ENCODE measurements at regions not wholly inside any gene's neighbourhood (a gene's known extent, or its start where the extent isn't known, plus 50 kb on each side); places are given as distances from the start of the nearest gene placed in this dataset.

GRCh38 chr11:112785149-112785548, 176.1 kb upstream of the NCAM1 start:
- TF ChIP-seq FOSL2 (CRISPR knock-in tag; IDR thresholded peaks at IDR 0.05), result 0 out of 2 replicates have a peak, but pooled peaks have one; percentile 25
- no peak for TF ChIP-seq ZNF850 (CRISPR knock-in tag; conservative IDR thresholded peaks at IDR 0.05)
- no peak for TF ChIP-seq ZNF782 (CRISPR knock-in tag; IDR thresholded peaks at IDR 0.05; ENCODE audit: borderline replicate concordance)
- in situ Hi-C loops (cut with HindIII; ENCODE audit: extremely low pct_ligation_motif_present, low pct_unique_long_range_greater_than_20kb), result no loop called here
- ChIA-PET CTCF (ENCODE audit: low intra/inter-chr PET ratio, low total read pairs) (no interaction called here), POLR2A (no interaction called here)
- 8% methylated on average over 6 of the region's 7 CpGs for WGBS (ENCODE audit: low lambda C conversion rate)
- no peak for FAIRE-seq
- H3K36me3 ChIP-seq (replicated peaks in 1 of 2; ENCODE audit: control insufficient read depth in 1 of 2, insufficient read depth in 2 of 2, low read length in 2 of 2), result no peaks in the 10 kb centered on the region
- no peak overlapping the region for H3K27ac ChIP-seq (ENCODE audit: extremely low read length, insufficient read depth, low read length)
- no peaks in the 10 kb centered on the region for H3K9me3 ChIP-seq (ENCODE audit: low read length)
- ATAC-seq, result no peak
- H3K4me1 ChIP-seq (ENCODE audit: insufficient read depth, low read length), result no peaks in the 10 kb centered on the region
- no TSS peak for BruUV-seq (replicated peaks)
- no peaks in the 10 kb centered on the region for H3K79me2 ChIP-seq (ENCODE audit: insufficient read depth, low read length)
- no peak overlapping the region for H3K9ac ChIP-seq (ENCODE audit: insufficient read depth, low read depth, low read length)
- H2AFZ ChIP-seq (ENCODE audit: low read length), result no peak overlapping the region
- H3K4me3 ChIP-seq (replicated peaks in 1 of 3; ENCODE audit: insufficient read depth in 1 of 3, low read depth in 2 of 3, low read length in 3 of 3), result no peak overlapping the region
- intact Hi-C loops (cut with micrococcal nuclease; ENCODE audit: unreplicated experiment), result no loop called here
- H3K4me2 ChIP-seq (ENCODE audit: low read depth, low read length), result no peak overlapping the region
- DNase-seq (ENCODE audit: low spot score), result no peak
- H4K20me1 ChIP-seq (ENCODE audit: insufficient read depth, low read length), result no peaks in the 10 kb centered on the region
- peaks cover 2 to 12% of the 10 kb centered on the region in 2 experiments; a peak in 4 of 5 replicates for H3K27me3 ChIP-seq (ENCODE audit: control insufficient read depth in 1 of 2, insufficient read depth in 2 of 2, low read length in 2 of 2)

GRCh38 chr11:112785719-112786118, 175.5 kb upstream of the NCAM1 start:
- POLR2A ChIA-PET, result no interaction called here
- ATAC-seq (no peak), DNase-seq (ENCODE audit: low spot score) (no peak), FAIRE-seq (no peak)
- H3K4me2 ChIP-seq (ENCODE audit: low read depth, low read length), result no peak overlapping the region
- H3K79me2 ChIP-seq (ENCODE audit: insufficient read depth, low read length), result no peaks in the 10 kb centered on the region
- H3K9ac ChIP-seq (ENCODE audit: insufficient read depth, low read depth, low read length), result no peak overlapping the region
- peaks cover 2 to 9% of the 10 kb centered on the region in 2 experiments for H3K27me3 ChIP-seq (ENCODE audit: control insufficient read depth in 1 of 2, insufficient read depth in 2 of 2, low read length in 2 of 2)
- no peaks in the 10 kb centered on the region for H3K4me1 ChIP-seq (ENCODE audit: insufficient read depth, low read length)
- no peak overlapping the region for H3K27ac ChIP-seq (ENCODE audit: extremely low read length, insufficient read depth, low read length)
- no peak overlapping the region for H2AFZ ChIP-seq (ENCODE audit: low read length)
- no peaks in the 10 kb centered on the region for H3K36me3 ChIP-seq (replicated peaks in 1 of 2; ENCODE audit: control insufficient read depth in 1 of 2, insufficient read depth in 2 of 2, low read length in 2 of 2)
- intact Hi-C loops (cut with micrococcal nuclease; ENCODE audit: unreplicated experiment), result no loop called here
- no peak overlapping the region for H3K4me3 ChIP-seq (replicated peaks in 1 of 3; ENCODE audit: insufficient read depth in 1 of 3, low read depth in 2 of 3, low read length in 3 of 3)
- WGBS (ENCODE audit: low lambda C conversion rate), result 8% methylated on average over 3 of the region's 3 CpGs
- CTCF ChIA-PET (ENCODE audit: low intra/inter-chr PET ratio, low total read pairs), result no interaction called here
- H4K20me1 ChIP-seq (ENCODE audit: insufficient read depth, low read length), result no peaks in the 10 kb centered on the region
- in situ Hi-C loops (cut with HindIII; ENCODE audit: extremely low pct_ligation_motif_present, low pct_unique_long_range_greater_than_20kb), result no loop called here
- BruUV-seq (replicated peaks), result no TSS peak
- no peaks in the 10 kb centered on the region for H3K9me3 ChIP-seq (ENCODE audit: low read length)
- TF ChIP-seq NKX3-1 (CRISPR knock-in tag; IDR thresholded peaks at IDR 0.05), result no peak
- TF ChIP-seq ZNF224 (CRISPR knock-in tag; IDR thresholded peaks at IDR 0.05), result no peak
- TF ChIP-seq MBNL3 (CRISPR knock-in tag; conservative IDR thresholded peaks at IDR 0.05), result no peak
- TF ChIP-seq ZNF207 (IDR thresholded peaks at IDR 0.05; ENCODE audit: borderline replicate concordance), result no peak
- TF ChIP-seq HNRNPK (IDR thresholded peaks at IDR 0.05; ENCODE audit: low read depth, low read length, poor library complexity, severe bottlenecking), result no peak
- TF ChIP-seq SOX5 (CRISPR knock-in tag; IDR thresholded peaks at IDR 0.05; ENCODE audit: borderline replicate concordance), result no peak
- TF ChIP-seq ZNF83 (CRISPR knock-in tag; IDR thresholded peaks at IDR 0.05; ENCODE audit: borderline replicate concordance), result no peak
- no peak for TF ChIP-seq AHR (CRISPR knock-in tag; IDR thresholded peaks at IDR 0.05)
- no peak for TF ChIP-seq ZNF740 (CRISPR knock-in tag; IDR thresholded peaks at IDR 0.05)
- TF ChIP-seq YY1 (IDR thresholded peaks at IDR 0.05; ENCODE audit: insufficient read depth, insufficient replicate concordance, low read depth, low read length), result no peak
- no peak for TF ChIP-seq PRMT3 (CRISPR knock-in tag; IDR thresholded peaks at IDR 0.05; ENCODE audit: borderline replicate concordance, low read depth)
- no peak for TF ChIP-seq PRDM10 (CRISPR knock-in tag; IDR thresholded peaks at IDR 0.05; ENCODE audit: low read depth)
- TF ChIP-seq IKZF4 (CRISPR knock-in tag; IDR thresholded peaks at IDR 0.05; ENCODE audit: borderline replicate concordance, low read depth, not compliant biosample characterization), result no peak

Measured in HepG2 (cell line).